MM.1S (cell line): ENCODE measurements at regions not wholly inside any gene's neighbourhood (a gene's known extent, or its start where the extent isn't known, plus 50 kb on each side); places are given as distances from the start of the nearest gene placed in this dataset.

ENCODE experiments used
- EZH2 ChIP-seq: fragments of 300-600 bp; sonication (generic); optimal IDR thresholded peaks from 2 replicates; pipeline ENCODE3; 2017; ENCODE audit warnings: low read depth, mild to moderate bottlenecking, antibody characterized with exemption, low read length, mixed read lengths
- EZH2phosphoT487 ChIP-seq: fragments of 300-600 bp; sonication (generic); IDR thresholded peaks from 2 replicates; pipeline ENCODE4 v1.6.1; 2018; ENCODE audit warnings: antibody characterized with exemption, low read length
- TF ChIP-seq, protein P1 (sequence below): fragments of 300-600 bp; sonication (generic); IDR thresholded peaks from 2 replicates; pipeline ENCODE4 v1.5.1; 2016; ENCODE audit warnings: antibody characterized with exemption, low read length, mixed read lengths

DNA sequence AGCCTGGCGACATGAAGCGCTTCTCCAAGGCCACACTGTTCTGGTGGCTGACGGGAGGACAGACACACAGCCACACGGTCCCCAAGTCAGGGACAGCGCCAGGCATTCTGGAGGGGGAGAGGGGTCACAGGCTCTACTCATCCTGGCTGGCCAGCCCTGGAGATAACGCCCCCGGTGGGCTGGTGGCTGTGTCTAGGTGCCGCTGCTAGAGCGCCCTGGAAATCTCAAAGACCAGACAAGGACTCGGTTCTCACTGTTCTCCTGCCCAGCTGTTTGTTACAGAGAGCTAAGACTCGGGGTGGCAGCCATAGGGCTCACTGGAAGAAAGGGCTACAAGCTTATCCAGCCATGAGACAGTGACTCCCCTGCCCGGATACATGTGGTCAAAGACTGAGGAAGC is 72.0 kb downstream of the KCNF1 start:
- TF ChIP-seq, protein P1, sequence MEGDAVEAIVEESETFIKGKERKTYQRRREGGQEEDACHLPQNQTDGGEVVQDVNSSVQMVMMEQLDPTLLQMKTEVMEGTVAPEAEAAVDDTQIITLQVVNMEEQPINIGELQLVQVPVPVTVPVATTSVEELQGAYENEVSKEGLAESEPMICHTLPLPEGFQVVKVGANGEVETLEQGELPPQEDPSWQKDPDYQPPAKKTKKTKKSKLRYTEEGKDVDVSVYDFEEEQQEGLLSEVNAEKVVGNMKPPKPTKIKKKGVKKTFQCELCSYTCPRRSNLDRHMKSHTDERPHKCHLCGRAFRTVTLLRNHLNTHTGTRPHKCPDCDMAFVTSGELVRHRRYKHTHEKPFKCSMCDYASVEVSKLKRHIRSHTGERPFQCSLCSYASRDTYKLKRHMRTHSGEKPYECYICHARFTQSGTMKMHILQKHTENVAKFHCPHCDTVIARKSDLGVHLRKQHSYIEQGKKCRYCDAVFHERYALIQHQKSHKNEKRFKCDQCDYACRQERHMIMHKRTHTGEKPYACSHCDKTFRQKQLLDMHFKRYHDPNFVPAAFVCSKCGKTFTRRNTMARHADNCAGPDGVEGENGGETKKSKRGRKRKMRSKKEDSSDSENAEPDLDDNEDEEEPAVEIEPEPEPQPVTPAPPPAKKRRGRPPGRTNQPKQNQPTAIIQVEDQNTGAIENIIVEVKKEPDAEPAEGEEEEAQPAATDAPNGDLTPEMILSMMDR = no peak
- no peak for TF ChIP-seq EZH2
- no peak for TF ChIP-seq EZH2phosphoT487
